ENCODE measurements at regions not wholly inside any gene's neighbourhood (a gene's known extent, or its start where the extent isn't known, plus 50 kb on each side); places are given as distances from the start of the nearest gene placed in this dataset.

- Histone ChIP-seq H3K27ac (replicated peaks) (no peak overlapping the region), H3K27me3 (ENCODE audit: insufficient read depth, poor library complexity, severe bottlenecking) (no peaks in the 10 kb centered on the region), H3K4me3 (replicated peaks; ENCODE audit: insufficient read depth, low read length) (no peak overlapping the region)
- TF ChIP-seq POLR2AphosphoS5 (IDR thresholded peaks at IDR 0.05; ENCODE audit: low read depth) (no peak), REST (IDR thresholded peaks at IDR 0.05; ENCODE audit: insufficient replicate concordance, low read depth) (no peak), GABPA (IDR thresholded peaks at IDR 0.05; ENCODE audit: low read depth) (no peak), SPI1 (IDR thresholded peaks at IDR 0.05; ENCODE audit: borderline replicate concordance, low read depth) (no peak)
- TF ChIP-seq, protein P1, sequence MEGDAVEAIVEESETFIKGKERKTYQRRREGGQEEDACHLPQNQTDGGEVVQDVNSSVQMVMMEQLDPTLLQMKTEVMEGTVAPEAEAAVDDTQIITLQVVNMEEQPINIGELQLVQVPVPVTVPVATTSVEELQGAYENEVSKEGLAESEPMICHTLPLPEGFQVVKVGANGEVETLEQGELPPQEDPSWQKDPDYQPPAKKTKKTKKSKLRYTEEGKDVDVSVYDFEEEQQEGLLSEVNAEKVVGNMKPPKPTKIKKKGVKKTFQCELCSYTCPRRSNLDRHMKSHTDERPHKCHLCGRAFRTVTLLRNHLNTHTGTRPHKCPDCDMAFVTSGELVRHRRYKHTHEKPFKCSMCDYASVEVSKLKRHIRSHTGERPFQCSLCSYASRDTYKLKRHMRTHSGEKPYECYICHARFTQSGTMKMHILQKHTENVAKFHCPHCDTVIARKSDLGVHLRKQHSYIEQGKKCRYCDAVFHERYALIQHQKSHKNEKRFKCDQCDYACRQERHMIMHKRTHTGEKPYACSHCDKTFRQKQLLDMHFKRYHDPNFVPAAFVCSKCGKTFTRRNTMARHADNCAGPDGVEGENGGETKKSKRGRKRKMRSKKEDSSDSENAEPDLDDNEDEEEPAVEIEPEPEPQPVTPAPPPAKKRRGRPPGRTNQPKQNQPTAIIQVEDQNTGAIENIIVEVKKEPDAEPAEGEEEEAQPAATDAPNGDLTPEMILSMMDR (IDR thresholded peaks at IDR 0.05; ENCODE audit: insufficient read depth, low read length), result no peak
- DNase-seq (ENCODE audit: low read depth in 1 of 2, low spot score in 1 of 2), result no peak
Measured at GRCh38 chr9:87008667-87009066, 61.4 kb upstream of the GAS1 start.

- no peak for TF ChIP-seq GABPA (IDR thresholded peaks at IDR 0.05; ENCODE audit: low read depth)
- TF ChIP-seq POLR2AphosphoS5 (IDR thresholded peaks at IDR 0.05; ENCODE audit: low read depth), result no peak
- TF ChIP-seq REST (IDR thresholded peaks at IDR 0.05; ENCODE audit: insufficient replicate concordance, low read depth), result no peak
- no peak for TF ChIP-seq SPI1 (IDR thresholded peaks at IDR 0.05; ENCODE audit: borderline replicate concordance, low read depth)
- TF ChIP-seq, protein P1 (IDR thresholded peaks at IDR 0.05; ENCODE audit: insufficient read depth, low read length), result no peak
- no peak for DNase-seq (ENCODE audit: low read depth in 1 of 2, low spot score in 1 of 2)
- no peak overlapping the region for H3K27ac ChIP-seq (replicated peaks)
- no peaks in the 10 kb centered on the region for H3K27me3 ChIP-seq (ENCODE audit: insufficient read depth, poor library complexity, severe bottlenecking)
- no peak overlapping the region for H3K4me3 ChIP-seq (replicated peaks; ENCODE audit: insufficient read depth, low read length)
Measured at GRCh38 chr9:87010626-87011025, 63.3 kb upstream of the GAS1 start.

GRCh38 chr9:87011551-87011950 lies 64.2 kb upstream of the GAS1 start:
- Histone ChIP-seq H3K4me3 (replicated peaks; ENCODE audit: insufficient read depth, low read length) (no peak overlapping the region), H3K27me3 (ENCODE audit: insufficient read depth, poor library complexity, severe bottlenecking) (no peaks in the 10 kb centered on the region), H3K27ac (replicated peaks) (no peak overlapping the region)
- TF ChIP-seq SPI1 (IDR thresholded peaks at IDR 0.05; ENCODE audit: borderline replicate concordance, low read depth) (no peak), GABPA (IDR thresholded peaks at IDR 0.05; ENCODE audit: low read depth) (no peak), POLR2AphosphoS5 (IDR thresholded peaks at IDR 0.05; ENCODE audit: low read depth) (no peak), REST (IDR thresholded peaks at IDR 0.05; ENCODE audit: insufficient replicate concordance, low read depth) (no peak)
- TF ChIP-seq, protein P1 (IDR thresholded peaks at IDR 0.05; ENCODE audit: insufficient read depth, low read length), result no peak
- no peak for DNase-seq (ENCODE audit: low read depth in 1 of 2, low spot score in 1 of 2)
